VCaP (cell line): ENCODE measurements at regions not wholly inside any gene's neighbourhood (a gene's known extent, or its start where the extent isn't known, plus 50 kb on each side); places are given as distances from the start of the nearest gene placed in this dataset.
A peak's percentile ranks its signal among the peaks of the same experiment; 100 is the strongest.

Experiments
- H3K27ac ChIP-seq: fragments of 450-650 bp; 2 replicates; pipeline ENCODE4 v1.5.1; 2017
- CTCF ChIP-seq: fragments of 450-650 bp; conservative IDR thresholded peaks from 2 replicates; pipeline ENCODE4 v1.5.1; 2017; ENCODE audit warnings: mild to moderate bottlenecking, moderate library complexity

GRCh38 chr6:140124498-140124897, 750.0 kb upstream of the CITED2 start:
- no peak for TF ChIP-seq CTCF
- no peak overlapping the region for H3K27ac ChIP-seq

GRCh38 chr6:140108167-140108566, 733.7 kb upstream of the CITED2 start:
- H3K27ac ChIP-seq: no peak overlapping the region
- no peak for TF ChIP-seq CTCF

- no peak for TF ChIP-seq CTCF
- H3K27ac ChIP-seq: no peak overlapping the region
Observed at GRCh38 chr6:140107216-140107615, 732.8 kb upstream of the CITED2 start.

- TF ChIP-seq CTCF: peak; percentile 40
- peak overlapping the region; percentile 26; the same call in 1 of the 2 replicates for H3K27ac ChIP-seq
Observed at GRCh38 chr6:140105857-140106256, 731.4 kb upstream of the CITED2 start.

GRCh38 chr6:140105241-140105640, 730.8 kb upstream of the CITED2 start:
- no peak for TF ChIP-seq CTCF
- H3K27ac ChIP-seq: peak overlapping the region; percentile 26; the same call in 1 of the 2 replicates

GRCh38 chr6:140101818-140102217, 727.4 kb upstream of the CITED2 start:
- no peak for TF ChIP-seq CTCF
- H3K27ac ChIP-seq: no peak overlapping the region

GRCh38 chr6:140101367-140101766, 726.9 kb upstream of the CITED2 start:
- TF ChIP-seq CTCF: no peak
- H3K27ac ChIP-seq: no peak overlapping the region

- H3K27ac ChIP-seq: no peak overlapping the region
Observed at GRCh38 chr6:140095532-140095931, 721.1 kb upstream of the CITED2 start.

More at GRCh38 chr6:140095532-140095931, 721.1 kb upstream of the CITED2 start:
- no peak for TF ChIP-seq CTCF
